ENCODE measurements at regions not wholly inside any gene's neighbourhood (a gene's known extent, or its start where the extent isn't known, plus 50 kb on each side); places are given as distances from the start of the nearest gene placed in this dataset.
"Not testable (repeated sequence)": the region's sequence is repeated elsewhere in the genome, so short reads cannot be mapped to it uniquely, and the experiment has no call there.

DNA sequence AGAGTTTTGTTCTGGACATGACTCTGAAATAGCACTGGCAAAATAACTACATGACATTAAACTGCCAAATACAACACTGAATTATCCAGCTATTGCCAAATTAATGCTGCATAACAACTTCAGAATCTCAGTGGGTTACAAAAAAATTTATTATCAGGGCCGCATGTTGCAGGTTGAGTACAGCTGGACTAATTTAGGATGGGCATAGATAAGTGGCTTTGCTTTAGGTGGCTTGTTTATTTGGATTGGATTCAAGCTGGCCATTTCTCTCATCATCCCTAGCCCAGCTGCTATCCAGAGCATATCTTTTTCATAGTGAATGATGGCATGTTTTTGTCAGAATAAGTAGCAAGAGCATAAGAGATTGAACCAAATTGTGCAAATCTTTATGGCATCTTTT is 1277.1 kb downstream of the REEP3 start:
- no peak for DNase-seq (ENCODE audit: low read depth)
- no peak overlapping the region for H3K4me3 ChIP-seq (ENCODE audit: low read depth, low read length)
- TF ChIP-seq, protein P1, sequence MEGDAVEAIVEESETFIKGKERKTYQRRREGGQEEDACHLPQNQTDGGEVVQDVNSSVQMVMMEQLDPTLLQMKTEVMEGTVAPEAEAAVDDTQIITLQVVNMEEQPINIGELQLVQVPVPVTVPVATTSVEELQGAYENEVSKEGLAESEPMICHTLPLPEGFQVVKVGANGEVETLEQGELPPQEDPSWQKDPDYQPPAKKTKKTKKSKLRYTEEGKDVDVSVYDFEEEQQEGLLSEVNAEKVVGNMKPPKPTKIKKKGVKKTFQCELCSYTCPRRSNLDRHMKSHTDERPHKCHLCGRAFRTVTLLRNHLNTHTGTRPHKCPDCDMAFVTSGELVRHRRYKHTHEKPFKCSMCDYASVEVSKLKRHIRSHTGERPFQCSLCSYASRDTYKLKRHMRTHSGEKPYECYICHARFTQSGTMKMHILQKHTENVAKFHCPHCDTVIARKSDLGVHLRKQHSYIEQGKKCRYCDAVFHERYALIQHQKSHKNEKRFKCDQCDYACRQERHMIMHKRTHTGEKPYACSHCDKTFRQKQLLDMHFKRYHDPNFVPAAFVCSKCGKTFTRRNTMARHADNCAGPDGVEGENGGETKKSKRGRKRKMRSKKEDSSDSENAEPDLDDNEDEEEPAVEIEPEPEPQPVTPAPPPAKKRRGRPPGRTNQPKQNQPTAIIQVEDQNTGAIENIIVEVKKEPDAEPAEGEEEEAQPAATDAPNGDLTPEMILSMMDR (IDR thresholded peaks at IDR 0.05; ENCODE audit: low read depth, low read length, missing control alignments) = no peak

DNA sequence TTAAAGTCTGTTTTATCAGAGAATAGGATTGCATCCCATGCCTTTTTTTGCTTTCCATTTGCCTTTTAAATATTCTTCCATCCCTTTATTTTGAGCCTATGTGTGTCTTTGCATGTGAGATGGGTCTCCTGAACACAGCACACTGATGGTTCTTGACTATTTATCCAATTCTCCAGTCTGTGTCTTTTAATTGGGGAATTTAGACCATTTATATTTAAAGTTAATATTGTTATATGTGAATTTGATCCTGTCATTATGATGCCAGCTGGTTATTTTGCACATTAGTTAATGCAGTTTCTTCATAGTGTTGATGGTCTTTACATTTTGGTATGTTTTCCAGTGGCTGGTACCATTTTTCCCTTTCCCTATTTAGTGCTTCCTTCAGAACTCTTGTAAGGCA is 1287.0 kb downstream of the REEP3 start:
- H3K4me3 ChIP-seq (ENCODE audit: low read depth, low read length) = not testable (repeated sequence)

DNA sequence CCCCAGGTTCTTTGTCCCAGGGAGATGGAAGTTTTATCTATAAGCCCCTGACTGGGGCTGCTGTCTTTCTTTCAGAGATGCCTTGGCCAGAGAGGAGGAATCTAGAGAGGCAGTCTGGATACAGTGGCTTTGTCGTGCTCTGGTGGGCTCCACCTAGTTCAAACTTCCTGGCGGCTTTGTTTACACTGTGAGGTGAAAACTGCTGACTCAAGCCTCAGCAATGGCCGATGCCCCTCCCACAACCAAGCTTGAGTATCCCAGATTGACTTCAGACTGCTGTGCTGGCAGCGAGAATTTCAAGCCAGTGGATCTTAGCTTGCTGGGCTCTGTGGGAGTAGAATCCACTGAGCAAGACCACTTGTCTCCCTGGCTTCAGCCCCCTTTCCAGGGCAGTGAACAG is 1288.8 kb downstream of the REEP3 start:
- H3K4me3 ChIP-seq (ENCODE audit: low read depth, low read length); DNase-seq (ENCODE audit: low read depth): not testable (repeated sequence)

More for the DNA sequence above, 1287.0 kb downstream of the REEP3 start:
- not testable (repeated sequence) for DNase-seq (ENCODE audit: low read depth)

DNA sequence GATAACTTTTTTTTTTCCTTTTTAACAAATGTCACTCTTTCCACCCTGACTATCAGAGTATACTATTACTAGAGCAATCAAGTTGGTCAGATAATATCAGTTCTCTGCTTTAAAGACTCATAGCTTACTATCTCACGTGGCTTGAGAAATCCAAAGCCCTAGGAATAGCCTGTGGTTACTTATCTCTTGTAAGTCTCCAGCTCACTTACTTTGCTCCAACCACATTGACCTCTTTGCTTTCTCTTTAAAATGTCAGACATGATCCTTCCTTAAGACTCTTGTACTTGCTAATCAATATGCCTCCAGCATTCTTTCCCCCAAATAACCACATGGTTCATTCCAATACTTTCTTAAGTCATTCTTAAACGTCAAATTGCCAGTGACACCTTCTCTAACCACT is 1292.2 kb downstream of the REEP3 start:
- TF ChIP-seq, protein P1 (IDR thresholded peaks at IDR 0.05; ENCODE audit: low read depth, low read length, missing control alignments) = no peak
- no peak for DNase-seq (ENCODE audit: low read depth)
- no peak overlapping the region for H3K4me3 ChIP-seq (ENCODE audit: low read depth, low read length)

DNA sequence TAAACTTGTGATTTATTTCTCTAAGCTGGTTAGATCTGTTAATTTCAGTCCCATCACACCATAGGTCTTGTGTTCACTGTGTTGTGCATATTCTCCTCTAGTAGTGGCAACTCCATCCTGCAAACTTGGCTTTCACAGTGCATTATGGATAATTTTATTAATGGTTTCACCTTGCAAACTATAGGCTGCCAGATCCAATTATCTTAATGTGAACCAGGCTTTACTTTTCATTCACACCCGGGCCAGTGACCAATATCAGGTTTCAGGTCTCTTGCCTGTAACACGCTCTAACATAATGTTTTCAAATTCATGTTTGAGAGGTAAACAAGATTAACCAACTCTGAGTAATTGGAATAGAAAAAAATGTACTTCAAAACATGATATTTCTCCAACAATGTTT is 1293.0 kb downstream of the REEP3 start:
- TF ChIP-seq, protein P1 (IDR thresholded peaks at IDR 0.05; ENCODE audit: low read depth, low read length, missing control alignments) = no peak
- no peak overlapping the region for H3K4me3 ChIP-seq (ENCODE audit: low read depth, low read length)
- no peak for DNase-seq (ENCODE audit: low read depth)

DNA sequence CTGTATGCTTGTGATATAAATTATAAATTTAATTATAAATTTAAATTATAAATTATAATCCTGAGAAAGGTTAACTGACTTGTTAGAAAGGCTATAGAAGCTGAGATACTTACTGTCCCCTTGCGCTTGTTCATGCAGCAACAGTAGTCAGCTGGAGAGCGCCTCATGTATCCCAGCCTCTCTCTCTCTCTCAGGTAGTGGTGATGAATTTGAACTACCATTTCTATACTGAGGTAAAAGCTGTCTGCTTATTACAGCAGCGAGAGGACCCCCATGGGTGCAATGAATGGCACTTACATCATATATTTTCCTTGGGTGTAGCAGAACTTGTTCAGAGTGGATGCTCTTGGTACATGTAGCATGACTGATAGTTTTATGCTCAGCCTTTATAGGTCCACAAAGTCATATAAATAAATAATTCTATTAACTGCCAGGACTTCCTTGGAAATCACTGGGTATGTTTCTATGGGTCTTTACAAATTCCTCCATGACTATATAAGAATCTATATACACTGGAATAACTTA is 1308.7 kb downstream of the REEP3 start:
- no peak for DNase-seq (ENCODE audit: low read depth)
- H3K4me3 ChIP-seq (ENCODE audit: low read depth, low read length) = no peak overlapping the region
- TF ChIP-seq, protein P1 (IDR thresholded peaks at IDR 0.05; ENCODE audit: low read depth, low read length, missing control alignments) = no peak

DNA sequence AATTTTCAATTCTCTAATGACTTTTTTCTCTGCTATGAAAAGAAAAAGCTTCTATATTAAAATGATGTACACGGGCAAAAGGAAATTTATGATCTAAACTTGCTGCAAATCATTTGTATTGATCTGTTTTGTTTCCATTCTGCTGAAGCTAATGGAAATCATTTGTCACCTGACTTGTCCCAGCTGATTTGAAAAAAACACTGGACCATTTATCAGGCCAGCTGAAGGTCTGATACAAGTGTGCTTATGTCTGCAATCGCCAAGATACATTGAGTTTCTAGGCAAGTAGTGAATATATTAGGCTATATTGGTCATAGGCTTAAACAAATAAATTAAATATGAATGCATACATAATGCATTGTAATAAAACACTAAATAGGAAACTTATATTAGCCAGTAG is 1309.7 kb downstream of the REEP3 start:
- no peak overlapping the region for H3K4me3 ChIP-seq (ENCODE audit: low read depth, low read length)
- no peak for DNase-seq (ENCODE audit: low read depth)
- TF ChIP-seq, protein P1 (IDR thresholded peaks at IDR 0.05; ENCODE audit: low read depth, low read length, missing control alignments) = no peak

DNA sequence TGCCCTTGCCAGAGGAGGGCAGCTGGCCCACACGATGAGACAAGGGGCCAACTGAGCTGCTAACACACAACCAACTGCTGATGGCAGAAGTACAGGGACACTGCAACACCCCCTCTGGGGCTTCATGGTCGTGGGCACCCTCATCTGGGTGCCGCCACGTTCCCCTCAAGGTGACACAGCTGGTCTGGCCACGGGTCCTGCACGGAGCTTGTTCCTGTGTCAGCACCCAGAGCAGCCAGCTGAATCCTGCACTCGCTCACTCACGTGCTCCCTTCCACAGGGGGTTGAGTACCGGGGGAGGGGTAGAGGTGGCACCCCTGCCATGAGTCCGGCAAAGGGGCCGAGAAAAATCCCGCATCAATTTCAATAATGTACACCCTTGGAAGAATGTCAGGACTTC is 1319.1 kb downstream of the REEP3 start:
- no peak overlapping the region for H3K4me3 ChIP-seq (ENCODE audit: low read depth, low read length)
- no peak for DNase-seq (ENCODE audit: low read depth)
- TF ChIP-seq, protein P1 (IDR thresholded peaks at IDR 0.05; ENCODE audit: low read depth, low read length, missing control alignments) = no peak

All from GM12864 (cell line).